Lower leg skin (tissue), 3 donors: ENCODE measurements at regions not wholly inside any gene's neighbourhood (a gene's known extent, or its start where the extent isn't known, plus 50 kb on each side); places are given as distances from the start of the nearest gene placed in this dataset.

ENCODE experiments used
- CTCF ChIP-seq, 3 donors: fragments of 450-650 bp; IDR thresholded peaks; one replicate each; pipeline ENCODE4 v1.5.1; 2016; ENCODE audit warnings: antibody characterized with exemption in 3 of 3, mild to moderate bottlenecking in 3 of 3, moderate library complexity in 2 of 3
- POLR2A ChIP-seq, 2 donors: fragments of 450-650 bp; IDR thresholded peaks; one replicate each; pipeline ENCODE4 v1.6.1; 2016 to 2017; ENCODE audit warnings: antibody characterized with exemption in 2 of 2, mild to moderate bottlenecking in 1 of 2, moderate library complexity in 1 of 2

GRCh38 chr12:78305808-78306207, 475.1 kb downstream of the NAV3 start:
- TF ChIP-seq POLR2A (IDR thresholded peaks at IDR 0.05) = no peak
- no peak for TF ChIP-seq CTCF (IDR thresholded peaks at IDR 0.05)
